DMS114 treated with DMSO at 0.1 percent for 48 hours (cell line): ENCODE measurements at regions not wholly inside any gene's neighbourhood (a gene's known extent, or its start where the extent isn't known, plus 50 kb on each side); places are given as distances from the start of the nearest gene placed in this dataset.
A peak's percentile ranks its signal among the peaks of the same experiment; 100 is the strongest.
"Not testable (repeated sequence)": the region's sequence is repeated elsewhere in the genome, so short reads cannot be mapped to it uniquely, and the experiment has no call there.

Experiments used
- DNase-seq: peaks from one replicate; lab custom pipeline; 2025; ENCODE audit not compliant: unreplicated experiment; lab: John Stamatoyannopoulos, UW

DNA sequence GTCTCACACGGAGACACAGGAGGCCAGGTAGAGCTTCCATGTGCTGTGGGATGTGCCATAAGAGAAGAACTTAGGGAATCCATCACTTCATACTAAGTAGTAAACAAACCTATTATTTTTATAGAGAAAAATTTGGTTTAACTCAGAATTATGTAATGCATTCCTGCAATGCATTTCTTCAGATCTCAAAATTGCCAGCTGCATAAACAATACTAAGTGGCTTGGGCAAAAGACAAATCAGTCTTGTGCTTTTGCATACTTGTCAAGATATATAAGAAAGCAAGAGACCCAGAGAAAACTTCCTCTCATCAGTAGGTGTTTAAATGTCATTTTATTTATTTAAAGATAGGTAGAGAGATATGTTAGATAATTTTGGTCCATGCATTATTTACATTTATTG lies 382.1 kb upstream of the CTSO start:
- no peak for DNase-seq

GRCh38 chr4:156330436-156331031 lies 376.9 kb upstream of the CTSO start:
- no peak for DNase-seq

GRCh38 chr4:156329779-156330178 lies 376.1 kb upstream of the CTSO start:
- DNase-seq, result no peak

GRCh38 chr4:156328882-156329281 lies 375.2 kb upstream of the CTSO start:
- no peak for DNase-seq

DNA sequence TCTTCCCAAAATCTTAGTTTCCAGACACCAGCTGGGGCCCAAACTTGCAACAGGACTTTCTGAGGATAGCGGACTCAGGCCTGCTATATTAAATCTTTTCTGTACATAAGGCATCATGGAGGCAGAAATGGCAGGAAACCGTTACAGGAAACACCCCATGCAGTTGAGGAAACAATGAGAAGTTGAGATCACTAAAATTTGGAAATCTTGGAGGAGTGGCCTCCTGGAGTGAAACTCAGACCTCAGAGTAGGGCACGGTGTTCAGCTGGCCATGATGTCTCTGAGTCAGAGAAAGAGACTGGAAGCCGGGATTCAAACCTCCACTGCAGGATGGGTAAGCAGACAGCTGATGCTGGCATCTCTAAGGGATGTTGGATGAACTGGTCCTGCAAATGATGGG lies 372.6 kb upstream of the CTSO start:
- DNase-seq, result no peak

GRCh38 chr4:156322592-156322991 lies 368.9 kb upstream of the CTSO start:
- no peak for DNase-seq

- no peak for DNase-seq
Measured at GRCh38 chr4:156321203-156321602, 367.5 kb upstream of the CTSO start.

DNA sequence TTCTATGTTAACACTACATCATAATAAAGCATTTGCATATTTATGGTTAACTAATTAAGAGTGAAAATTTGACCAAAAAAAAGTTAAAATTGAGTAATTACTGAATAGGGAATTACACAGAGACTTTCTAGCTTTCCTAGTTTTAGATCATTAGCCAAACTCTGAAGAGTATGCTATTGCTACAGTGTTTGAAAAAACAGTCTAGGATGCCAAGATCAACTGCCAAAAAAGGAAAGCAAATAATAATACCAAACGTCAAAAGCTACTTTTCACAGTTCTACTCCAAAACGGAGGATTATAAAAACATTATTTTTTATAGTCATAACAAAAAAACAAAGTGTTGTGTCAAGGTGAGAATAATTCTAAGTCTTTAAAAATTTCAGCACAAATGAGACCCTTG lies 359.8 kb upstream of the CTSO start:
- DNase-seq, result no peak

GRCh38 chr4:156312261-156312847 lies 358.7 kb upstream of the CTSO start:
- DNase-seq, result no peak

- DNase-seq, result no peak
Measured at GRCh38 chr4:156309031-156309430, 355.4 kb upstream of the CTSO start.

GRCh38 chr4:156303708-156304107 lies 350.0 kb upstream of the CTSO start:
- DNase-seq, result no peak

- DNase-seq, result no peak
Measured at GRCh38 chr4:156298230-156298629, 344.6 kb upstream of the CTSO start.

GRCh38 chr4:156295676-156296195 lies 342.1 kb upstream of the CTSO start:
- DNase-seq, result no peak

- peak; percentile 42 for DNase-seq
Measured at GRCh38 chr4:156294577-156294976, 340.9 kb upstream of the CTSO start.

- DNase-seq, result no peak
Measured at GRCh38 chr4:156293657-156294297, 340.1 kb upstream of the CTSO start.

DNA sequence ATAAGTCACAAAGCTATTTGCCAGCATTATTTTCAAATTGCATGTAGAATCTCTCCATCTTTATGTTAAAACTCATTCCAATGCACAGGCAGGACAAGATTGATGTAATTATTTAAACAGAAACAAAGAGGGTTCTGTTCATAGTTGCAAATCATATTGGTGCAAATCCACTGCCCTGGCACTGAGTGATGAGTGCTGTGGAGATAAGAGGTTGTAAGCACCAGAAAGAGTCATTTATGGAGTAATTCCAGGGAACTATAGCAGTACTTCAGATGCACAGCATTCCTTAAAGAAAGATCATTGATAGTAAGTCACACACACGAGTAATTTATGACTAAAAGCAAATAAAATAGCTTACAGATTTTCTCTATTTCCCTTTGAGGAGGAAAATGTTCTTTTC lies 337.7 kb upstream of the CTSO start:
- peak; percentile 39 for DNase-seq

DNA sequence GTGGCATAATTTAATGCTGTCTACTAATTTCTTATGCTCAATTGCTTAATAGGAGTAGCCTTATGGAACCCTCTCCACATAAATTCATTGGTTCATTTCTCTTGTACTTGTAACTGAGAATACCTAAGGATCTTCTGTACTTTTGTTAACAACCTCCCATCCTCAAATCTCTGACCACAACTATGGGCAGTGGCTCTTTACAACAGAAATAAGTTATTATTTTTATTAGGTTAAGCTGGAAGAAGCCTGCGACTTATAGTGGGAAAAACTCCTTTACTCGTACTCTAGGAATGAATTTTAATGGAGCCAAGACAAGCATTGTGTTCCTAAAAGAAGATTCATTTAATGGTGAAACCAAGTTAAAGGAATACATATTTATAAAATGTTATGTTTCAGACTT lies 337.1 kb upstream of the CTSO start:
- no peak for DNase-seq

GRCh38 chr4:156290026-156290425 lies 336.4 kb upstream of the CTSO start:
- not testable (repeated sequence) for DNase-seq

DNA sequence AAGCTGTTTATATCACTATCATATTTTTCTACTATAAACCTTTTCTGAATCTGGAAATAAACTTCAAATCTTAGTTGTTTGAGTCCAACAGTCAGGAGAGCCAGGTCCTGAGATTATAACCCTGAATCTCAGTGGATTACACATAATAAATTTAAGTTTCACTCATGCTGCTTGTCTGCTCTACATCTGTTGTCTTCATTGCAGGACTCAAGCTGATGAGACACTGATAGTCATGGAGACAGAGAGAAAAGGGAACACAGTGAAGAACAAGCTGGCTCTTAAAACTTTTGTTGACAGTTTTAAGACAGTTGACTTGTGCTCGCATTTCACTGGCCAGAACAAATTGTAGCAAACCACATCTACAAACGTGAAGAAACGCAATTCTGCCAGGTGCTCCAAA lies 327.0 kb upstream of the CTSO start:
- DNase-seq, result no peak

- DNase-seq, result no peak
Measured at GRCh38 chr4:156265407-156265806, 311.7 kb upstream of the CTSO start.

GRCh38 chr4:156261230-156261629 lies 307.6 kb upstream of the CTSO start:
- no peak for DNase-seq

GRCh38 chr4:156255230-156256007 lies 301.8 kb upstream of the CTSO start:
- no peak for DNase-seq
